ENCODE measurements at regions not wholly inside any gene's neighbourhood (a gene's known extent, or its start where the extent isn't known, plus 50 kb on each side); places are given as distances from the start of the nearest gene placed in this dataset.

- TF ChIP-seq, protein P1, sequence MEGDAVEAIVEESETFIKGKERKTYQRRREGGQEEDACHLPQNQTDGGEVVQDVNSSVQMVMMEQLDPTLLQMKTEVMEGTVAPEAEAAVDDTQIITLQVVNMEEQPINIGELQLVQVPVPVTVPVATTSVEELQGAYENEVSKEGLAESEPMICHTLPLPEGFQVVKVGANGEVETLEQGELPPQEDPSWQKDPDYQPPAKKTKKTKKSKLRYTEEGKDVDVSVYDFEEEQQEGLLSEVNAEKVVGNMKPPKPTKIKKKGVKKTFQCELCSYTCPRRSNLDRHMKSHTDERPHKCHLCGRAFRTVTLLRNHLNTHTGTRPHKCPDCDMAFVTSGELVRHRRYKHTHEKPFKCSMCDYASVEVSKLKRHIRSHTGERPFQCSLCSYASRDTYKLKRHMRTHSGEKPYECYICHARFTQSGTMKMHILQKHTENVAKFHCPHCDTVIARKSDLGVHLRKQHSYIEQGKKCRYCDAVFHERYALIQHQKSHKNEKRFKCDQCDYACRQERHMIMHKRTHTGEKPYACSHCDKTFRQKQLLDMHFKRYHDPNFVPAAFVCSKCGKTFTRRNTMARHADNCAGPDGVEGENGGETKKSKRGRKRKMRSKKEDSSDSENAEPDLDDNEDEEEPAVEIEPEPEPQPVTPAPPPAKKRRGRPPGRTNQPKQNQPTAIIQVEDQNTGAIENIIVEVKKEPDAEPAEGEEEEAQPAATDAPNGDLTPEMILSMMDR (IDR thresholded peaks at IDR 0.05; ENCODE audit: extremely low read depth in 1 of 2, insufficient read depth in 1 of 2, low read depth in 1 of 2, low read length in 2 of 2), result no peak
- TF ChIP-seq POLR2A (IDR thresholded peaks at IDR 0.05; ENCODE audit: low read depth, low read length) (no peak), MYC (IDR thresholded peaks at IDR 0.05; ENCODE audit: low read depth, low read length) (no peak), EZH2 (IDR thresholded peaks at IDR 0.05; ENCODE audit: borderline replicate concordance, low read depth, low read length, severe bottlenecking) (no peak), POLR2AphosphoS5 (IDR thresholded peaks at IDR 0.05; ENCODE audit: insufficient read depth, low read depth, low read length) (no peak), FOS (IDR thresholded peaks at IDR 0.05; ENCODE audit: borderline replicate concordance, insufficient read depth, low read length) (no peak), GATA2 (IDR thresholded peaks at IDR 0.05; ENCODE audit: insufficient read depth, insufficient read length, low read depth, low read length) (no peak)
- TF ChIP-seq, protein P2, sequence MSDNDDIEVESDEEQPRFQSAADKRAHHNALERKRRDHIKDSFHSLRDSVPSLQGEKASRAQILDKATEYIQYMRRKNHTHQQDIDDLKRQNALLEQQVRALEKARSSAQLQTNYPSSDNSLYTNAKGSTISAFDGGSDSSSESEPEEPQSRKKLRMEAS (IDR thresholded peaks at IDR 0.05; ENCODE audit: insufficient read depth, insufficient read length), result no peak
These were observed 163.5 kb downstream of the OR2B2 start for GRCh38 chr6:27748661-27749060.

Measured in endothelial cell of umbilical vein (primary cell).